ENCODE measurements at regions not wholly inside any gene's neighbourhood (a gene's known extent, or its start where the extent isn't known, plus 50 kb on each side); places are given as distances from the start of the nearest gene placed in this dataset.
"Not testable (repeated sequence)": the region's sequence is repeated elsewhere in the genome, so short reads cannot be mapped to it uniquely, and the experiment has no call there.

DNA sequence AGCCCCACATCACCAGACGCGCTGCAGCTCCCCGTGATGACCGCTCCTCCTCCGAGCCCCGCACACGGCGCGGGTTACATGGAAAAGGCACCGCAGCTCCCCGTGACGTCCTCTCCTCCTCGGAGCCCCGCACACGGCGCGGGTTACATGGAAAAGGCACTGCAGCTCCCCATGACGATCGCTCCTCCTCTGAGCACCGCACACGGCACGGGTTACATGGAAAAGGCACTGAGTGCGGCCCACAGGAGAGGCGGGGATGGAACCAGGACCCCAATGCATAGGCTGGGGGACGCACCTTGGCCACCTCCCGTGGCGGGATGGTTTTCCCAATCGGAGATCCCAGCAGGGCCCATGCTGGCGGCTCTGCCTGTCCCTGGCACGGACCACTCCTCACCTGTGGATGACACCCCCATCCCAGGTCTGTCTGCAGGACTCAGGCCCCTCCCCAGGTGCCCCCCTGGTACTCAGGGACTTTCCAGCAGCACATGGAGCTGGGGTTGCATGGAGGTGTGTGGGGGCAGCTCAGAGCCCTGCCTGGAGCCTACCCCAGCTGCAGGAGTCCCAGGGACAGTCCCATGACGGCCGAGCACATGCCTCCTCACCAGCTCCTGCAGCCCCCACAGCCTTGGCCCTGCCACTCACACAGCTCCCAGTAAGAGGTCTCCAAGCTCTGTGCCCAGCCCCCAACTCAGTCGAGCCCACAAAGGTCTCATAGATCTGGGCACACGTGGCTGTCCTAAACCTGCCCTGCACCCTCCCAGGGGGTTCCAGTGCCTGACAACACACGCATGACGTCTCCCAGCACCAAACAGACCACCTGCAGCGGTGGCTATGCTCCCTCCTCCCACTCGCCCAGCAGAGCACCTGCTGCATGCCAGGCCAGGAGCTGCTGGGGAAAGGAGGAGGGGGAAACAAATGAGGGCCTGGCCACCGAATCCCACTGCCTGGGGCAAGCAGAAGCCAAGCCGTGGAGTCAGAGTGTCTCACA is 166.6 kb downstream of the BRD1 start:
- no peak overlapping the region for H3K4me3 ChIP-seq
- no peaks in the 10 kb centered on the region for H3K36me3 ChIP-seq (ENCODE audit: insufficient read depth, low read length)
- H3K9me3 ChIP-seq (ENCODE audit: low read depth, low read length), result no peaks in the 10 kb centered on the region
- H3K9ac ChIP-seq (ENCODE audit: insufficient read length), result no peak overlapping the region
- DNase-seq (ENCODE audit: low read depth, low spot score), result no peak
- TF ChIP-seq EZH2 (IDR thresholded peaks at IDR 0.05) (no peak), FOXP2 (optimal IDR thresholded peaks at IDR 0.05; ENCODE audit: control extremely low read depth, extremely low read length, insufficient read depth) (no peak), POLR2AphosphoS5 (IDR thresholded peaks at IDR 0.05; ENCODE audit: borderline replicate concordance, low read depth, low read length) (no peak)
- H3K27ac ChIP-seq, result no peak overlapping the region

DNA sequence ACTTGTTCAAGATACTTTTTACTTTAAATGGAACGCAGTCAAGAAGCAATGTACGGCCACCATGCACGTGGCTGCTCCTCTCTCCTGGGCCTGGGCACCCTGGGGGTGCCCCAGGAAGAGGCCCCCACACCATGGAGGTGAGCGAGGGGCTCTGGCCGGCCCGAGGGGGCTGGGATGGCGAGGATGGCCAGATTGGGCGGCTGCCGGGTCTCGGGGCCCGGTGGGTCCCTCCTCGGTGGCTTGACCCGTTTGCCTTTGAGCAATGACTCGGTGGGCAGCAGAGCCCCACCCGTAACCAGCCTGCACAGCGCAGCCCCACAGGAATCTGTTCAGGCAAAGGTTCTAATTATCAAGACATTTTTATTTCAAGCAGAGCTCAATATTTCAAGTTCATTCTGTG is 167.4 kb downstream of the BRD1 start:
- TF ChIP-seq EZH2 (IDR thresholded peaks at IDR 0.05), result no peak
- TF ChIP-seq POLR2AphosphoS5 (IDR thresholded peaks at IDR 0.05; ENCODE audit: borderline replicate concordance, low read depth, low read length), result no peak
- no peak for TF ChIP-seq FOXP2 (optimal IDR thresholded peaks at IDR 0.05; ENCODE audit: control extremely low read depth, extremely low read length, insufficient read depth)

DNA sequence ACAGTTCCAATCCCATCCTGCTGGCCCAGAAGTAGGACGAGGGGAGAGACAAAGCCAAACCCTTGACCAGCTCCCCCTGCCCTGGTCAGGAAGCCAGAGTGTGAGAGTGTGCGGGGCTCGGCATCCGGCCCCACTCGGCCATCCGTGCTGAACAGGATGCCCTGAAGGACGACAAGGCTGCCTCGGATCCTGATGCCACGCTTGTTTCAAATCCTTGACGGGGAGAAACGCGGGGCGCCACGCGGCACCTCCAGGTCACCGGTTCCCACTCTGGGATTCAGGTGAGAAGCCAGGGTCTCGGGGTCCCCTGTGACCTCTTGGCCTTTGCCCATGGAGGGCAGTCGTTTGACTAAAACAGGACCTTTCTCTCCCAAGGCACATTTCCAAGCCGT is 167.8 kb downstream of the BRD1 start:
- no peaks in the 10 kb centered on the region for H3K36me3 ChIP-seq (ENCODE audit: insufficient read depth, low read length)
- no peak overlapping the region for H3K27ac ChIP-seq
- TF ChIP-seq POLR2AphosphoS5 (IDR thresholded peaks at IDR 0.05; ENCODE audit: borderline replicate concordance, low read depth, low read length) (no peak), FOXP2 (optimal IDR thresholded peaks at IDR 0.05; ENCODE audit: control extremely low read depth, extremely low read length, insufficient read depth) (no peak), EZH2 (IDR thresholded peaks at IDR 0.05) (no peak)
- H3K9ac ChIP-seq (ENCODE audit: insufficient read length), result no peak overlapping the region
- H3K9me3 ChIP-seq (ENCODE audit: low read depth, low read length), result no peaks in the 10 kb centered on the region
- no peak overlapping the region for H3K4me3 ChIP-seq
- DNase-seq (ENCODE audit: low read depth, low spot score), result no peak

More for the DNA sequence above, 167.4 kb downstream of the BRD1 start:
- H3K27ac ChIP-seq, result no peak overlapping the region
- H3K9me3 ChIP-seq (ENCODE audit: low read depth, low read length), result no peaks in the 10 kb centered on the region
- DNase-seq (ENCODE audit: low read depth, low spot score), result no peak
- no peak overlapping the region for H3K9ac ChIP-seq (ENCODE audit: insufficient read length)
- H3K4me3 ChIP-seq, result no peak overlapping the region
- H3K36me3 ChIP-seq (ENCODE audit: insufficient read depth, low read length), result no peaks in the 10 kb centered on the region

DNA sequence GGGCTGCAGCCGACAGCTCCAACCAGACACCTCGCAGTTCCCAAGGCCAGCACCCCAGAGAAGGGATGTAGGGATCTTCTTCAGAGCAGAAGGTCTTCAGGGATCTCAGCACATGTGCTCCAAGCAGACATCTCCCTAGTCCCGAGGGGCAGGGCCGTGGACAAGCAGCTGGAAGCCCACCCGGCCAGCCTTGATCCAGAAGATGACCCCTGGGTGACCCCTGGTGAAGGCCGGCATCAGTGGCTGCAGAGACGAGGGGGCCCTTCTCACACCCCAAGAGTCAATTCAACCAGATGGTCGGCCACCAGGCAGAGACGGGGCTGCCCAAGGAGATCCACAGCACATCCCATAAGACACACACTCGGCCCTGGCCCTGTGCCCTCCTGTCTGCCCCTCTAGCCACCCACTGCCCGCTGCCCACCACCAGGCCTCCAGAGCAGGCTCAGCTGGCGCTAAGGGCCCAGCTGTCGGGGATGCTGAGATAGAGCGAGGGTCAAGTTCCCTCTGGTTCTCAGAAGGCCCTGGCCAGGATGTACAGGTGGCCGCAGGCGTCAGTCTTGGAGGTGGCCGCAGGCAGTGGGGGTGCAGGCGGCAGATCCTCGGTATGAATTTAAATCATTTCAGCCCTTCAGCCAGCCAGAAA is 168.3 kb downstream of the BRD1 start:
- TF ChIP-seq POLR2AphosphoS5 (IDR thresholded peaks at IDR 0.05; ENCODE audit: borderline replicate concordance, low read depth, low read length), result no peak
- TF ChIP-seq EZH2 (IDR thresholded peaks at IDR 0.05), result no peak
- TF ChIP-seq FOXP2 (optimal IDR thresholded peaks at IDR 0.05; ENCODE audit: control extremely low read depth, extremely low read length, insufficient read depth), result no peak
- no peaks in the 10 kb centered on the region for H3K9me3 ChIP-seq (ENCODE audit: low read depth, low read length)
- H3K27ac ChIP-seq, result no peak overlapping the region
- no peak overlapping the region for H3K9ac ChIP-seq (ENCODE audit: insufficient read length)
- H3K4me3 ChIP-seq, result no peak overlapping the region
- DNase-seq (ENCODE audit: low read depth, low spot score), result no peak
- H3K36me3 ChIP-seq (ENCODE audit: insufficient read depth, low read length), result no peaks in the 10 kb centered on the region

DNA sequence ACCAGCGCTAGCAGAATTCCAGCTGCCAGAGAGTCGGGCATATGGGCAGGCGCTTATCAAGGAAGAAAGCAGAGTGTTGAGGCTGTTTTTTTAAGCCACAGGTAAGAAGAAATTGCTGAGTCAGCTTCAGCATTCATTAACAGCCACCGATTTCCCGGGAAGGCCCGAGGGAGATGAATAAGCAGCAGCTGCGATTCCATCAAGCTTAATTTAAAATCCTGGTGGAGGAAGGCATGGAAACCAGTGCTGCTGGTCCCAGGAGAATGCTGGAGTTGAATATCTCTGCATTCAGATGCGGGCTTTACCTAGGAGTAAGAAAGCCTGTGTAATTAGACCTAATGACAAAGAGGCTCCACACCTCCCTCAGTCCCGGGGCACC is 168.8 kb downstream of the BRD1 start:
- DNase-seq (ENCODE audit: low read depth, low spot score), result peak; percentile 18
- H3K9ac ChIP-seq (ENCODE audit: insufficient read length), result no peak overlapping the region
- H3K4me3 ChIP-seq, result no peak overlapping the region
- no peak for TF ChIP-seq FOXP2 (optimal IDR thresholded peaks at IDR 0.05; ENCODE audit: control extremely low read depth, extremely low read length, insufficient read depth)
- TF ChIP-seq POLR2AphosphoS5 (IDR thresholded peaks at IDR 0.05; ENCODE audit: borderline replicate concordance, low read depth, low read length), result no peak
- TF ChIP-seq EZH2 (IDR thresholded peaks at IDR 0.05), result no peak
- no peaks in the 10 kb centered on the region for H3K36me3 ChIP-seq (ENCODE audit: insufficient read depth, low read length)
- no peak overlapping the region for H3K27ac ChIP-seq
- no peaks in the 10 kb centered on the region for H3K9me3 ChIP-seq (ENCODE audit: low read depth, low read length)

DNA sequence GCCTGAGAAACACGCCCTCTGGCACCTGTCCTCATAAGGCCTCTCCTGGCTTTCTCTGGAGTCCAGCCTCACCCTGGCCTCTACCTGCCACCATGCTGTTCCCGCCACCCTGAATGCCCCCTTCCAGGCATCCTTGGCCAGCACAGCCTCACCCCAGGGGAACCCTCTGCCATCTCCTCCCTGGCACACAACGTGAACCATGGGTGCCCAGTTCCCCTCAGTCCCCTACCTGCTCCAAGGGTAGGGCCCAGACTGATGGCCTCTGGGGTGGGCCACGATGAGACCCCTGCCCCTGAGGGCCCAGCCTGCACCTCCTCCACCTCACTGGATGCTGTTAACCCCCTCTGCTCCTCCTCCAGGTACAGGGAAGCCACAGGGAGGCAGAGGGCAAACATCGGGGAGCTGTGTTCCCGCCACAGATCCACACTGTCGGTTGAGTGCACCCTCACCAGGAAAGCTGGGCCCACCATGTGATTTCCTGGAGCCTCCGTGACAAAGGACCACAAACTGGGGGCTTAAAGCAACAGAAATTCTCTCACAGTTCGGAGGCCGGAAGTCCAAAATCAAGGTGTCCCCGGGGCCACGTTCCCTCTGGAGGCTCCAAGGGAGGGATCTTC is 169.6 kb downstream of the BRD1 start:
- no peak overlapping the region for H3K4me3 ChIP-seq
- DNase-seq (ENCODE audit: low read depth, low spot score), result no peak
- no peaks in the 10 kb centered on the region for H3K36me3 ChIP-seq (ENCODE audit: insufficient read depth, low read length)
- H3K9me3 ChIP-seq (ENCODE audit: low read depth, low read length), result no peaks in the 10 kb centered on the region
- no peak for TF ChIP-seq FOXP2 (optimal IDR thresholded peaks at IDR 0.05; ENCODE audit: control extremely low read depth, extremely low read length, insufficient read depth)
- no peak for TF ChIP-seq POLR2AphosphoS5 (IDR thresholded peaks at IDR 0.05; ENCODE audit: borderline replicate concordance, low read depth, low read length)
- no peak for TF ChIP-seq EZH2 (IDR thresholded peaks at IDR 0.05)
- peak overlapping the region; percentile 62; the same call in 1 of the 2 replicates for H3K27ac ChIP-seq
- no peak overlapping the region for H3K9ac ChIP-seq (ENCODE audit: insufficient read length)

DNA sequence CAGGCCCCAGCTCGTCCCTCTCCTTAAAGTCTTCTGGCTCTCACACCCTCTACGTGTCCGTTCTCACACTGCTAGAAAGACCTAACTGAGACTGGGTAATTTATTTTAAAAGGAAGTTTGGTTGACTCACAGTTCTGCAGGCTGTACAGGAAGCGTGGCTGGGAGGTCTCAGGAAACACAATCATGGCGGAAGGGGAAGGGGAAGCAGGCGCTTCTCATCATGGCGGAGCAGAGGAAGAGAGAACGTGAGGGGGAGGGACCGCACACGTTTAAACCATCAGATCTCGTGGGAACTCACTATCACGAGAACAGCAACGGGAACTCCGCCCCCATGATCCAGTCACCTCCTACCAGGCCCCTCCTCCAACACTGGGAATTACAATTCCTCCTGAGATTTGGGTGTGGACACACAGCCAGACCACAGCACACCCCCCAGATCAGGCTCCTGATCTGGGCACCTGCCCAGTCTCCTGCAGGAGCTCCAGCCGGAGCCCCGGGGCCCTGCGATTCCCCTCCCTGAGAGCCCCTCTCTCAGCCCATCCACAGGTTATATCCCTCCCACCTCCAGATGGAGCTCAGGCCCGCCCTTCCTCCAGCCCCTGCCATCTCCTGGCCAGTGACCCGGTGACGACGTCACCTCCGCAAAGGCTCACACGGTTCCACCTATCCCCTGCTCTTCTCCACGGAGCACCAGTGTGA is 170.2 kb downstream of the BRD1 start:
- no peak for DNase-seq (ENCODE audit: low read depth, low spot score)
- no peaks in the 10 kb centered on the region for H3K9me3 ChIP-seq (ENCODE audit: low read depth, low read length)
- no peaks in the 10 kb centered on the region for H3K36me3 ChIP-seq (ENCODE audit: insufficient read depth, low read length)
- H3K27ac ChIP-seq, result no peak overlapping the region
- H3K9ac ChIP-seq (ENCODE audit: insufficient read length), result no peak overlapping the region
- no peak overlapping the region for H3K4me3 ChIP-seq
- no peak for TF ChIP-seq EZH2 (IDR thresholded peaks at IDR 0.05)
- TF ChIP-seq FOXP2 (optimal IDR thresholded peaks at IDR 0.05; ENCODE audit: control extremely low read depth, extremely low read length, insufficient read depth), result no peak
- no peak for TF ChIP-seq POLR2AphosphoS5 (IDR thresholded peaks at IDR 0.05; ENCODE audit: borderline replicate concordance, low read depth, low read length)

DNA sequence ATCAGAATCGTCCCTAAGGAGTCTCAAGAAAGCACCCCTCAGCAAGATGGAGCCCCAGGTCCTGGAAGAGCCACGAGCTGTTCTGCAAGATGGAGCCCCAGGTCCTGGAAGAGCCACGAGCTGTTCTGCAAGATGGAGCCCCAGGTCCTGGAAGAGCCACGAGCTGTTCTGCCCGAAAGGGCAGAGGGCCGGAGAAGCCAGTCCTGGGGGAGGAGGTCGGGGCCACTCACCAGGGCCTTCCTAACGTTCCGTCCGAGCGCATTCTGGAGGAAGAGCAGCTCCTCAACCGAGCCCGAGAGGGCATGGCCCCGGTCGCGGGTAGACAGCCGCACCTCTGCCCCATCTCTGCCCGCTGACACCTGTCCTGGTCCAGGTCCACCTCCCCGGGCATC is 170.8 kb downstream of the BRD1 start:
- not testable (repeated sequence) for DNase-seq (ENCODE audit: low read depth, low spot score); H3K36me3 ChIP-seq (ENCODE audit: insufficient read depth, low read length); H3K27ac ChIP-seq; H3K4me3 ChIP-seq; H3K9ac ChIP-seq (ENCODE audit: insufficient read length); H3K9me3 ChIP-seq (ENCODE audit: low read depth, low read length)
